Muscle layer of duodenum (tissue), 2 donors: ENCODE measurements at regions not wholly inside any gene's neighbourhood (a gene's known extent, or its start where the extent isn't known, plus 50 kb on each side); places are given as distances from the start of the nearest gene placed in this dataset.

ENCODE experiments used
- H3K27ac ChIP-seq: one replicate; pipeline ENCODE4 v1.7.0; 2013; ENCODE audit warnings: mild to moderate bottlenecking, low read length
- H3K27me3 ChIP-seq: one replicate; pipeline ENCODE4 v1.7.0; 2013; ENCODE audit warnings: low read depth, mild to moderate bottlenecking, control low read depth, low read length
- H3K36me3 ChIP-seq, 2 donors: one replicate each; pipeline ENCODE4 v1.7.0; 2013; ENCODE audit warnings: low read length in 2 of 2, control low read depth in 1 of 2, mild to moderate bottlenecking in 1 of 2; ENCODE audit not compliant: insufficient read depth in 2 of 2, control insufficient read depth in 1 of 2
- H3K4me1 ChIP-seq, 2 donors: one replicate each; pipeline ENCODE4 v1.7.0; 2013; ENCODE audit warnings: low read length in 2 of 2, mild to moderate bottlenecking in 2 of 2, control low read depth in 1 of 2, moderate library complexity in 1 of 2; ENCODE audit not compliant: insufficient read depth in 2 of 2, control insufficient read depth in 1 of 2
- H3K4me3 ChIP-seq, 2 donors: one replicate each; pipeline ENCODE4 v1.7.0; 2013; ENCODE audit warnings: low read length in 2 of 2, low read depth in 1 of 2, mild to moderate bottlenecking in 1 of 2
- H3K9me3 ChIP-seq, 2 donors: one replicate each; pipeline ENCODE4 v1.7.0; 2013; ENCODE audit warnings: low read length in 2 of 2, control low read depth in 1 of 2, mild to moderate bottlenecking in 1 of 2; ENCODE audit not compliant: control insufficient read depth in 1 of 2
- donor health status: healthy.

GRCh38 chr1:13878021-13878420 lies 178.0 kb downstream of the PRDM2 start:
- H3K4me1 ChIP-seq = no peaks in the 10 kb centered on the region
- H3K27me3 ChIP-seq = no peaks in the 10 kb centered on the region
- no peak overlapping the region for H3K4me3 ChIP-seq
- peaks cover 0 to 4% of the 10 kb centered on the region in 2 donors for H3K9me3 ChIP-seq
- no peaks in the 10 kb centered on the region for H3K36me3 ChIP-seq
- H3K27ac ChIP-seq = no peak overlapping the region

GRCh38 chr1:13878451-13878850 lies 178.5 kb downstream of the PRDM2 start:
- H3K4me3 ChIP-seq = no peak overlapping the region
- H3K27ac ChIP-seq = no peak overlapping the region
- H3K4me1 ChIP-seq = no peaks in the 10 kb centered on the region
- H3K36me3 ChIP-seq = no peaks in the 10 kb centered on the region
- H3K27me3 ChIP-seq = no peaks in the 10 kb centered on the region
- H3K9me3 ChIP-seq = peaks cover 0 to 4% of the 10 kb centered on the region in 2 donors

DNA sequence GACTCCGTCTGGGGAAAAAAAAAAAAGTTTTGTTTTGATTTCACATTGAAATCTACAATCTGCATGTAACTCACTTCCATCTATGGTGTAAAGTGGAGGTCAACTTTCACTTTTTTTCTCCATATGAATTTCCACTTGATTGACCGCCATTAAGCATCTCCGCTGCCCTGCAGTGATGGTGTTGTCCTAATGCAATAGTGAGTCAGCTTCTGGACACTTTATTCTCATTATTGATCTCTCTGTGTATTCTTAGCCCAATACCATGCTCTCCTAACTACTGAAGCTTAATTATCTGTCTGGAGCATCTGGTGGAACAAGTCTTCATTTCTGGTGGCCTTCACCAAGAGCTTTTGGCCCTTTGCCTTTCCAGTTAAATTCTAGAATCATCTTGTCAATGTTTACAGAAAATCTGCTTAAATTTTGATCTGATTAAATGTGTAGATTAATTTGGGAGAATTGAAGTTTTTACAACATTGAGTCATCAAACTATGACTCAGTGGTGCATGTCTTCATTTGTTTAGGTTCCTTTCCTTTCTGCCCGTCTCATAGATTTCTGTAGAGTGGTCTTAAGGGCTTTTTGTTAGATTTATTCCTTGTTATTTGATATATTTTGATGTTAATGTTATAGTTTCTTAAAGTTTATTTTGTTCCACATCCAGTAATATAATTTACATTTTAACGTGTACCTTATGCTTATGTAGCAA lies 181.5 kb downstream of the PRDM2 start:
- Histone ChIP-seq H3K27me3 (no peaks in the 10 kb centered on the region), H3K9me3 (no peaks in the 10 kb centered on the region), H3K4me3 (no peak overlapping the region), H3K27ac (no peak overlapping the region), H3K36me3 (no peaks in the 10 kb centered on the region), H3K4me1 (no peaks in the 10 kb centered on the region)

DNA sequence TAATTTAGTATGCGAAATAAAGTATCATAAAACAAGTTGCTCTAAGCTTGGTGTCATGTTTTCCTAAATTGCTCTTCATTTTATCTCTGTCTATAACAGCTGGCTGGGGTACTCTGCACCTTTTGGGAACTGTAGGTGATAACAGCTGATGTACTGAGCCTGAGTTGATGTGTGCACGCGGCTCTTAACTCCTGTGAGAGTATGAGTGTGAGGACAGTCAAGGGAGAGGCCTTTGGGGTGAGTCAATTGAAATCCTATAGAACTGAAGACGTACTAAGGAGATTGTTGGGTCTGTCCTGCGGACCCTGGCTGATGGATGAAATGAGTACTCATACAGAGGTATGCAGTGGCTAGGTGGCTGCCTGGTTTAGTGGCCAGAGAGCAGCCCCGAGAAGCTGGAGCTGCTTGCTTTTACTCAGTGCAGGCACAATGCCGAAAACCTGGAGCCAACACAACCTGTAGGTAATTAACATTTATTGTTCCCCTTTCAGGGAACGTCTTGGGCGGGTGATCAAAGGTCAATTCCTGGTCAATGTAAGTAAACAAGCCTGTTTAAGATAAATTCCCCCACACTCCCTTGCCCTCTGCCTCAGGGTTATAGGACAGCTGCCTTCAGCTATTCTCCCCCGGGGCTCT lies 188.5 kb downstream of the PRDM2 start:
- Histone ChIP-seq H3K36me3 (no peaks in the 10 kb centered on the region), H3K27ac (no peak overlapping the region), H3K4me1 (peaks cover 0 to 6% of the 10 kb centered on the region in 2 donors), H3K27me3 (no peaks in the 10 kb centered on the region), H3K4me3 (no peak overlapping the region), H3K9me3 (peaks cover 4 to 5% of the 10 kb centered on the region in 2 donors)

DNA sequence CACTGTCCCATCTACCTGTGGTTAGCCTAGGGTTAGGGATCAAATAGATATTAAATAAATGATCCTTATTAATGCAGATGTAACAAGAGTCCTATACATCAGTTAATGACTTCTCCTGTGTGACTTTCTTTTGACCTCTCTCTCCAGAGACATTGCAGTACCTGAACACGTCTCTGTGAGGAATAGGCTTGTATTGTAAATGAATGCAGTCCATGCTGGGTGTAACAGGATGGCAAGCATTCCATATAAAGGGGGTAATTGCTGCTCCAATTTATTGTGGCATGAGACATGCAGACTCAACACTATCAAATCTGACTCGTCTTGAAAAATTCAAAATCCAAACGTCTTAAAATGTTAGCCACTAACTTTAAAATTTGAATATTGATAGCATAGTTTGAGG lies 189.5 kb downstream of the PRDM2 start:
- Histone ChIP-seq H3K36me3 (no peaks in the 10 kb centered on the region), H3K27ac (no peak overlapping the region), H3K4me3 (no peak overlapping the region), H3K9me3 (peaks cover 4 to 5% of the 10 kb centered on the region in 2 donors), H3K4me1 (peaks cover 0 to 6% of the 10 kb centered on the region in 2 donors), H3K27me3 (no peaks in the 10 kb centered on the region)

DNA sequence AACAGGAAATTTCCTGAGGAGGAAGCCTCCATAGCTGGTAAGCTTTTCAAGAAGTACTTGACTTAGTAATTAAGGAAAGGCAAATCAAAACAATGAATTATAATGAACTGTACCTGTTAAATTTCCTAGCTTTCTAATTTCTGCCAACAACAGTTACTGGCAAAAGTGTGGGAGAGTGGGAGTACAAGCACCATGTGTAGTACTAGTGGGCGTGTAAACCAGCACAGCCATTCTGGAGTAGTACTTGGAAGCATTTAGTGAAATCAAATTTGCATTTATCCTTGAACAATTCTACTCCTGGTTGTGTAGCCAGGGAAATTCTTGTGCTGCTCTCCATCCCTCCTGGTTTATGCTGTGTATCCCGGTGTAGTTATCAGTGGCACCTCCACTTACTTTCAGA lies 190.8 kb downstream of the PRDM2 start:
- Histone ChIP-seq H3K27ac (no peak overlapping the region), H3K4me1 (peaks cover 0 to 6% of the 10 kb centered on the region in 2 donors), H3K27me3 (no peaks in the 10 kb centered on the region), H3K9me3 (peaks cover 4 to 5% of the 10 kb centered on the region in 2 donors), H3K4me3 (no peak overlapping the region), H3K36me3 (no peaks in the 10 kb centered on the region)

DNA sequence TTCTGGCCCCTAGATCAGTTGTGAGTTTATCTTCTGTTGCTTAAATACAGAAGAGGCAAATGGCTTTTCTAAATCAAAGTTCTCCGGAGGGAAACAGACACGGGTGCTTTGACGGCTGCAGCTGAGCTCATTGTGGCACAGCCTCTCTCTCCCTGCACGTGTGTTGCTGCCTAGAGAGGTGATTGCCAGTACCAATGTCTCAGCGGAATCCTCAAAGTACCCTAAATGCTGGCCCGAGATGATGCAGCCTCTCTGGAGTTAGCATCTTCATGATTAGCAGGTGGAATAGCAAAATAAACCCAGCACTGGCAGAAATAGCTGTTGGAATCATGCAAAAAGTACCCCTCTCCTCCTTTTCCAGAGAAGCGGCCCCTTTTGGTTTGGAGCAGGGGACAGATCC lies 192.2 kb downstream of the PRDM2 start:
- H3K4me3 ChIP-seq = peak overlapping the region; percentile 37 to 52
- no peak overlapping the region for H3K27ac ChIP-seq
- H3K27me3 ChIP-seq = no peaks in the 10 kb centered on the region
- H3K4me1 ChIP-seq = peaks cover 0 to 6% of the 10 kb centered on the region in 2 donors
- no peaks in the 10 kb centered on the region for H3K36me3 ChIP-seq
- H3K9me3 ChIP-seq = peaks cover under 1 to 5% of the 10 kb centered on the region in 2 donors

- Histone ChIP-seq H3K27ac (no peak overlapping the region), H3K9me3 (peaks cover 0 to 5% of the 10 kb centered on the region in 2 donors), H3K27me3 (no peaks in the 10 kb centered on the region), H3K4me1 (peaks cover 0 to 6% of the 10 kb centered on the region in 2 donors), H3K4me3 (peak overlapping the region; percentile 37 to 52), H3K36me3 (no peaks in the 10 kb centered on the region)
These were observed 192.8 kb downstream of the PRDM2 start for GRCh38 chr1:13892671-13893325.

GRCh38 chr1:13893409-13893821 lies 193.4 kb downstream of the PRDM2 start:
- peaks cover 0 to 5% of the 10 kb centered on the region in 2 donors for H3K9me3 ChIP-seq
- H3K36me3 ChIP-seq = no peaks in the 10 kb centered on the region
- H3K27me3 ChIP-seq = no peaks in the 10 kb centered on the region
- H3K4me3 ChIP-seq = peak overlapping the region; percentile 33 to 52
- H3K27ac ChIP-seq = no peak overlapping the region
- peaks cover 0 to 6% of the 10 kb centered on the region in 2 donors for H3K4me1 ChIP-seq

GRCh38 chr1:13896932-13897331 lies 196.9 kb downstream of the PRDM2 start:
- H3K36me3 ChIP-seq = no peaks in the 10 kb centered on the region
- peaks cover 0 to 6% of the 10 kb centered on the region in 2 donors for H3K4me1 ChIP-seq
- no peak overlapping the region for H3K4me3 ChIP-seq
- no peak overlapping the region for H3K27ac ChIP-seq
- H3K9me3 ChIP-seq = no peaks in the 10 kb centered on the region
- no peaks in the 10 kb centered on the region for H3K27me3 ChIP-seq

DNA sequence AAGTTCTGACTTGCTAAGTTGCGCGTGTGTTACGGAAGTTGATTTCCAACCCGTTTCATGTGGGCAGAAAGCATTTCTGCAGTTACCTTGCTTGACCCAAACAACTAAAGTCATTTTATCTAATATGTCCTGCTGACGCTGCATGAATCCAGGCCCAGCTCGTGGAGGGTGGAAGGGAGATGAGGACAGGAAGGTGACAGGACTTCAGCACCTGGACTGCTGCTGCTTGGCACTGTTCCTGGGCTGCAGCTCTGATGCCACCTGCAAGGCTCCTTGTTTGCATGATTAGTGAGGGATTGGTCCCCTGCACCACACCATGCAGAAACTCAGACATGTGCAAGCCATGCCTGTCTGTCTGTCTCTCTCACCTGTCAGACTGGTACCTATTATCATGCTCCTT lies 198.4 kb downstream of the PRDM2 start:
- Histone ChIP-seq H3K4me1 (no peaks in the 10 kb centered on the region), H3K36me3 (no peaks in the 10 kb centered on the region), H3K4me3 (no peak overlapping the region), H3K27me3 (no peaks in the 10 kb centered on the region), H3K9me3 (no peaks in the 10 kb centered on the region), H3K27ac (no peak overlapping the region)
